ENCODE measurements at regions not wholly inside any gene's neighbourhood (a gene's known extent, or its start where the extent isn't known, plus 50 kb on each side); places are given as distances from the start of the nearest gene placed in this dataset.
"Not testable (repeated sequence)": the region's sequence is repeated elsewhere in the genome, so short reads cannot be mapped to it uniquely, and the experiment has no call there.

GRCh38 chr2:87437701-87438260, 310.1 kb upstream of the PLGLB2 start:
- TF ChIP-seq GABPA (IDR thresholded peaks at IDR 0.05; ENCODE audit: low read depth); REST (IDR thresholded peaks at IDR 0.05; ENCODE audit: insufficient replicate concordance, low read depth); CTCF (IDR thresholded peaks at IDR 0.05; ENCODE audit: insufficient read depth, low read length): not testable (repeated sequence)
